Activated CD4-positive, CD25-positive, alpha-beta regulatory T cell treated with anti-CD3 and anti-CD28 coated beads, Interleukin-2, amount 50 U/mL, for 72 hours (primary cell): ENCODE measurements at regions not wholly inside any gene's neighbourhood (a gene's known extent, or its start where the extent isn't known, plus 50 kb on each side); places are given as distances from the start of the nearest gene placed in this dataset.
"Not testable (repeated sequence)": the region's sequence is repeated elsewhere in the genome, so short reads cannot be mapped to it uniquely, and the experiment has no call there.

ENCODE experiments used
- DNase-seq: peaks from one replicate; pipeline ENCODE4 v3.0.0; 2021

- no peak for DNase-seq
Observed at GRCh38 chr2:81068144-81068543, 763.6 kb upstream of the LRRTM1 start.

- no peak for DNase-seq
Observed at GRCh38 chr2:81061016-81061415, 756.5 kb upstream of the LRRTM1 start.

GRCh38 chr2:81050580-81051095, 746.1 kb upstream of the LRRTM1 start:
- no peak for DNase-seq

GRCh38 chr2:81043681-81044080, 739.1 kb upstream of the LRRTM1 start:
- DNase-seq: no peak

GRCh38 chr2:81007104-81007503, 702.6 kb upstream of the LRRTM1 start:
- no peak for DNase-seq

GRCh38 chr2:81002906-81003305, 698.4 kb upstream of the LRRTM1 start:
- no peak for DNase-seq

- no peak for DNase-seq
Observed at GRCh38 chr2:80987466-80987865, 682.9 kb upstream of the LRRTM1 start.

- DNase-seq: no peak
Observed at GRCh38 chr2:80969900-80970299, 665.3 kb upstream of the LRRTM1 start.

- DNase-seq: no peak
Observed at GRCh38 chr2:80968450-80968849, 663.9 kb upstream of the LRRTM1 start.

- no peak for DNase-seq
Observed at GRCh38 chr2:80947601-80948130, 643.1 kb upstream of the LRRTM1 start.

GRCh38 chr2:80943487-80943886, 638.9 kb upstream of the LRRTM1 start:
- no peak for DNase-seq

GRCh38 chr2:80942766-80943165, 638.2 kb upstream of the LRRTM1 start:
- DNase-seq: no peak

GRCh38 chr2:80938463-80938862, 633.9 kb upstream of the LRRTM1 start:
- no peak for DNase-seq

GRCh38 chr2:80931820-80932219, 627.3 kb upstream of the LRRTM1 start:
- DNase-seq: not testable (repeated sequence)

- DNase-seq: no peak
Observed at GRCh38 chr2:80930777-80931176, 626.2 kb upstream of the LRRTM1 start.

- no peak for DNase-seq
Observed at GRCh38 chr2:80926168-80926567, 621.6 kb upstream of the LRRTM1 start.

- no peak for DNase-seq
Observed at GRCh38 chr2:80896576-80896975, 592.0 kb upstream of the LRRTM1 start.

- no peak for DNase-seq
Observed at GRCh38 chr2:80894486-80894885, 589.9 kb upstream of the LRRTM1 start.

- DNase-seq: no peak
Observed at GRCh38 chr2:80893711-80894110, 589.2 kb upstream of the LRRTM1 start.

GRCh38 chr2:80889009-80889408, 584.5 kb upstream of the LRRTM1 start:
- no peak for DNase-seq

- DNase-seq: no peak
Observed at GRCh38 chr2:80887841-80888378, 583.4 kb upstream of the LRRTM1 start.

- DNase-seq: no peak
Observed at GRCh38 chr2:80874374-80874773, 569.8 kb upstream of the LRRTM1 start.

GRCh38 chr2:80869858-80870438, 565.4 kb upstream of the LRRTM1 start:
- DNase-seq: no peak

- no peak for DNase-seq
Observed at GRCh38 chr2:80863147-80863714, 558.7 kb upstream of the LRRTM1 start.
